ENCODE measurements at regions not wholly inside any gene's neighbourhood (a gene's known extent, or its start where the extent isn't known, plus 50 kb on each side); places are given as distances from the start of the nearest gene placed in this dataset.

DNA sequence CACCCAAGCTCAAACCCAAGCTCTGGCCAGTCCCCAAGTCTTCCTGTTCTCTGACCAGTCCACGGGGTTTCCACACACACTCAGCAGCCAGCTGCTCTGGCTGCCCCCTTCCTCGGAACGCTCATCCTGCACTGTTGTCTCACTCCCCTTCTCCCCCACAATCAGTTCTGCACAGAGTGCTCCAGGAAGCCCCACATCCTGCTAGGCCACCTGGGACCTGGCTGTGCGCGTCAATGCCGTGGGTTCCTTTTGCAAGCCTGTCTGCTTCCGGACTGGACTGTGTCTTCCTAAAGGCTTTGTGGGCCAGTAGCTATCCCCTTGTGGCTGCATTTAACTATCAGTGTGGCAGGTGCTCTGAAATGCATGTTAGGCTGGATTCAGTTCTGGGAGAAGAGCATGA, 605.0 kb upstream of the RAB6C start:
- H3K27me3 ChIP-seq (ENCODE audit: control insufficient read depth in 4 of 4, insufficient read depth in 4 of 4, low read length in 3 of 4), result no peaks in the 10 kb centered on the region
- no peaks in the 10 kb centered on the region for H3K9me3 ChIP-seq (ENCODE audit: control insufficient read depth in 4 of 4, low read length in 3 of 4)
- DNase-seq (ENCODE audit: low spot score), result no peak
- no peak overlapping the region for H3K4me3 ChIP-seq (ENCODE audit: low read depth in 1 of 3, low read length in 3 of 3)
- no peaks in the 10 kb centered on the region for H3K4me1 ChIP-seq (ENCODE audit: control insufficient read depth in 4 of 4, insufficient read depth in 4 of 4, low read length in 3 of 4)
- H3K9ac ChIP-seq (ENCODE audit: low read depth in 1 of 2, low read length in 2 of 2), result no peak overlapping the region
- H3K36me3 ChIP-seq (ENCODE audit: control insufficient read depth in 4 of 4, insufficient read depth in 3 of 4, low read depth in 1 of 4, low read length in 3 of 4), result no peaks in the 10 kb centered on the region
- no peak for TF ChIP-seq EGR1 (IDR thresholded peaks at IDR 0.05; ENCODE audit: low read depth in 2 of 2)
- TF ChIP-seq FOXA2 (IDR thresholded peaks at IDR 0.05), result no peak
- no peak for TF ChIP-seq RAD21 (IDR thresholded peaks at IDR 0.05)
- no peak for TF ChIP-seq REST (IDR thresholded peaks at IDR 0.05)
- TF ChIP-seq, protein P1, sequence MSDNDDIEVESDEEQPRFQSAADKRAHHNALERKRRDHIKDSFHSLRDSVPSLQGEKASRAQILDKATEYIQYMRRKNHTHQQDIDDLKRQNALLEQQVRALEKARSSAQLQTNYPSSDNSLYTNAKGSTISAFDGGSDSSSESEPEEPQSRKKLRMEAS (IDR thresholded peaks at IDR 0.05), result no peak
- TF ChIP-seq HNF4A (conservative IDR thresholded peaks at IDR 0.05), result no peak
- TF ChIP-seq TAF1 (conservative IDR thresholded peaks at IDR 0.05), result no peak
- TF ChIP-seq GABPA (IDR thresholded peaks at IDR 0.05 in 1 of 2, conservative IDR thresholded peaks at IDR 0.05 in 1 of 2), result no peak
- TF ChIP-seq FOXA1 (IDR thresholded peaks at IDR 0.05), result no peak
- TF ChIP-seq NR2F2 (IDR thresholded peaks at IDR 0.05), result no peak
- no peak for TF ChIP-seq RXRA (IDR thresholded peaks at IDR 0.05)
- TF ChIP-seq YY1 (IDR thresholded peaks at IDR 0.05), result no peak
- no peak overlapping the region for H3K27ac ChIP-seq (ENCODE audit: low read depth in 1 of 2, low read length in 2 of 2)
- WGBS, result 84% methylated on average over 7 of the region's 7 CpGs

GRCh38 chr2:129375632-129376425, 603.6 kb upstream of the RAB6C start:
- Histone ChIP-seq H3K9ac (ENCODE audit: low read depth in 1 of 2, low read length in 2 of 2) (no peak overlapping the region), H3K27me3 (ENCODE audit: control insufficient read depth in 4 of 4, insufficient read depth in 4 of 4, low read length in 3 of 4) (no peaks in the 10 kb centered on the region), H3K27ac (ENCODE audit: low read depth in 1 of 2, low read length in 2 of 2) (no peak overlapping the region), H3K4me3 (ENCODE audit: low read depth in 1 of 3, low read length in 3 of 3) (no peak overlapping the region), H3K36me3 (ENCODE audit: control insufficient read depth in 4 of 4, insufficient read depth in 3 of 4, low read depth in 1 of 4, low read length in 3 of 4) (no peaks in the 10 kb centered on the region), H3K4me1 (ENCODE audit: control insufficient read depth in 4 of 4, insufficient read depth in 4 of 4, low read length in 3 of 4) (no peaks in the 10 kb centered on the region), H3K9me3 (ENCODE audit: control insufficient read depth in 4 of 4, low read length in 3 of 4) (no peaks in the 10 kb centered on the region)
- WGBS, result 82% methylated on average over 13 of the region's 13 CpGs
- no peak for TF ChIP-seq HNF4G (IDR thresholded peaks at IDR 0.05)
- no peak for TF ChIP-seq TAF1 (conservative IDR thresholded peaks at IDR 0.05)
- TF ChIP-seq, protein P2, sequence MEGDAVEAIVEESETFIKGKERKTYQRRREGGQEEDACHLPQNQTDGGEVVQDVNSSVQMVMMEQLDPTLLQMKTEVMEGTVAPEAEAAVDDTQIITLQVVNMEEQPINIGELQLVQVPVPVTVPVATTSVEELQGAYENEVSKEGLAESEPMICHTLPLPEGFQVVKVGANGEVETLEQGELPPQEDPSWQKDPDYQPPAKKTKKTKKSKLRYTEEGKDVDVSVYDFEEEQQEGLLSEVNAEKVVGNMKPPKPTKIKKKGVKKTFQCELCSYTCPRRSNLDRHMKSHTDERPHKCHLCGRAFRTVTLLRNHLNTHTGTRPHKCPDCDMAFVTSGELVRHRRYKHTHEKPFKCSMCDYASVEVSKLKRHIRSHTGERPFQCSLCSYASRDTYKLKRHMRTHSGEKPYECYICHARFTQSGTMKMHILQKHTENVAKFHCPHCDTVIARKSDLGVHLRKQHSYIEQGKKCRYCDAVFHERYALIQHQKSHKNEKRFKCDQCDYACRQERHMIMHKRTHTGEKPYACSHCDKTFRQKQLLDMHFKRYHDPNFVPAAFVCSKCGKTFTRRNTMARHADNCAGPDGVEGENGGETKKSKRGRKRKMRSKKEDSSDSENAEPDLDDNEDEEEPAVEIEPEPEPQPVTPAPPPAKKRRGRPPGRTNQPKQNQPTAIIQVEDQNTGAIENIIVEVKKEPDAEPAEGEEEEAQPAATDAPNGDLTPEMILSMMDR (IDR thresholded peaks at IDR 0.05; ENCODE audit: low read depth, low read length, missing input control), result no peak
- TF ChIP-seq RXRA (IDR thresholded peaks at IDR 0.05), result no peak
- no peak for TF ChIP-seq RAD21 (IDR thresholded peaks at IDR 0.05)
- no peak for TF ChIP-seq REST (IDR thresholded peaks at IDR 0.05)
- TF ChIP-seq GABPA (IDR thresholded peaks at IDR 0.05 in 1 of 2, conservative IDR thresholded peaks at IDR 0.05 in 1 of 2), result no peak
- no peak for DNase-seq (ENCODE audit: low spot score)

Measured in liver (tissue), 8 donors.